PFSK-1 (cell line): ENCODE measurements at regions not wholly inside any gene's neighbourhood (a gene's known extent, or its start where the extent isn't known, plus 50 kb on each side); places are given as distances from the start of the nearest gene placed in this dataset.

ENCODE experiments used
- FOXP2 ChIP-seq: optimal IDR thresholded peaks from 2 replicates; pipeline ENCODE3; 2011; ENCODE audit warnings: borderline replicate concordance, control low read depth, inconsistent platforms; ENCODE audit not compliant: insufficient read depth; ENCODE audit errors: extremely low read length, extremely low read depth
- POLR2AphosphoS5 ChIP-seq: IDR thresholded peaks from 2 replicates; pipeline ENCODE4 v1.6.1; 2012; ENCODE audit warnings: low read depth, mild to moderate bottlenecking, control low read depth, low read length, moderate library complexity
- REST ChIP-seq, 2 experiments: IDR thresholded peaks; 2 replicates each; pipeline versions ENCODE4 v1.6.1 to v1.8.0; 2011 to 2012; ENCODE audit warnings: low read depth in 2 of 2, low read length in 2 of 2, control low read depth in 1 of 2, inconsistent platforms in 1 of 2, mild to moderate bottlenecking in 1 of 2, moderate library complexity in 1 of 2; ENCODE audit not compliant: insufficient read depth in 1 of 2
- SIN3A ChIP-seq: IDR thresholded peaks from 2 replicates; pipeline ENCODE4 v1.6.1; 2012; ENCODE audit warnings: mild to moderate bottlenecking, low read length, moderate library complexity, borderline replicate concordance; ENCODE audit not compliant: insufficient read depth
- TAF1 ChIP-seq: IDR thresholded peaks from 2 replicates; pipeline ENCODE4 v1.6.1; 2012; ENCODE audit warnings: low read length, control low read depth, borderline replicate concordance; ENCODE audit not compliant: insufficient read depth

- TF ChIP-seq TAF1 (no peak), FOXP2 (no peak), SIN3A (no peak), POLR2AphosphoS5 (no peak), REST (IDR thresholded peaks at IDR 0.05; ENCODE audit: insufficient read depth in 1 of 2, low read depth in 2 of 2, low read length in 2 of 2) (no peak)
These were observed 1264.3 kb upstream of the ADGRL2 start for GRCh38 chr1:80536461-80536860.

- no peak for TF ChIP-seq TAF1
- no peak for TF ChIP-seq FOXP2
- TF ChIP-seq REST (IDR thresholded peaks at IDR 0.05; ENCODE audit: insufficient read depth in 1 of 2, low read depth in 2 of 2, low read length in 2 of 2) = no peak
- no peak for TF ChIP-seq SIN3A
- TF ChIP-seq POLR2AphosphoS5 = no peak
These were observed 1265.3 kb upstream of the ADGRL2 start for GRCh38 chr1:80535466-80535865.

GRCh38 chr1:80534606-80535360 lies 1266.0 kb upstream of the ADGRL2 start:
- TF ChIP-seq TAF1 = no peak
- TF ChIP-seq FOXP2 = no peak
- no peak for TF ChIP-seq SIN3A
- TF ChIP-seq REST (IDR thresholded peaks at IDR 0.05; ENCODE audit: insufficient read depth in 1 of 2, low read depth in 2 of 2, low read length in 2 of 2) = no peak

- TF ChIP-seq TAF1 (no peak), REST (IDR thresholded peaks at IDR 0.05; ENCODE audit: insufficient read depth in 1 of 2, low read depth in 2 of 2, low read length in 2 of 2) (no peak), FOXP2 (no peak), POLR2AphosphoS5 (no peak), SIN3A (no peak)
These were observed 1266.9 kb upstream of the ADGRL2 start for GRCh38 chr1:80533775-80534334.

- TF ChIP-seq POLR2AphosphoS5 = no peak
- TF ChIP-seq REST (IDR thresholded peaks at IDR 0.05; ENCODE audit: insufficient read depth in 1 of 2, low read depth in 2 of 2, low read length in 2 of 2) = no peak
- TF ChIP-seq SIN3A = no peak
- no peak for TF ChIP-seq FOXP2
- no peak for TF ChIP-seq TAF1
These were observed 1267.6 kb upstream of the ADGRL2 start for GRCh38 chr1:80533093-80533492.
